CD14-positive monocyte (primary cell): ENCODE measurements at regions not wholly inside any gene's neighbourhood (a gene's known extent, or its start where the extent isn't known, plus 50 kb on each side); places are given as distances from the start of the nearest gene placed in this dataset.

ENCODE experiments used
- DNase-seq, 3 donors: peaks; one replicate each; pipeline ENCODE4 v3.0.0-alpha.2; 2011 to 2022
- H2AFZ ChIP-seq: 2 replicates; pipeline ENCODE4 v1.6.0; 2012; ENCODE audit warnings: mild to moderate bottlenecking, low read depth, low read length, inconsistent platforms; ENCODE audit not compliant: insufficient read depth, poor library complexity, severe bottlenecking
- H3K27ac ChIP-seq, 2 donors: 1 replicate in 1 of 2; 2 replicates in 1 of 2; pipeline ENCODE4 v1.5.1; 2012 to 2013; ENCODE audit warnings: low read length in 2 of 2, control low read depth in 1 of 2, inconsistent platforms in 1 of 2, low read depth in 1 of 2, mild to moderate bottlenecking in 1 of 2
- H3K27me3 ChIP-seq, 2 donors: one replicate each; pipeline versions ENCODE4 v1.6.0 to v1.6.1; 2011 to 2013; ENCODE audit warnings: low read length in 2 of 2; ENCODE audit not compliant: control insufficient read depth in 2 of 2, insufficient read depth in 2 of 2
- H3K36me3 ChIP-seq, 2 donors: replicated peaks in 1 of 2; 1 replicate in 1 of 2; 2 replicates in 1 of 2; pipeline versions ENCODE4 v1.5.1 to v1.6.1; 2012 to 2013; ENCODE audit warnings: low read length in 2 of 2, control low read depth in 1 of 2, inconsistent platforms in 1 of 2, mild to moderate bottlenecking in 1 of 2; ENCODE audit not compliant: insufficient read depth in 2 of 2, control insufficient read depth in 1 of 2
- H3K4me1 ChIP-seq, 2 donors: 1 replicate in 1 of 2; 2 replicates in 1 of 2; pipeline versions ENCODE4 v1.5.1 to v1.6.1; 2012 to 2013; ENCODE audit warnings: low read length in 2 of 2, control low read depth in 1 of 2, inconsistent platforms in 1 of 2, mild to moderate bottlenecking in 1 of 2, moderate library complexity in 1 of 2; ENCODE audit not compliant: insufficient read depth in 2 of 2, control insufficient read depth in 1 of 2
- H3K4me2 ChIP-seq: replicated peaks from 2 replicates; pipeline ENCODE3; 2012; ENCODE audit warnings: low read length, moderate library complexity, mild to moderate bottlenecking; ENCODE audit not compliant: poor library complexity, severe bottlenecking; ENCODE audit errors: extremely low read depth
- H3K4me3 ChIP-seq, 3 experiments: fragments of 200-600 bp in 1 of 3; sonication (generic) in 1 of 3; replicated peaks in 1 of 3; 1 replicate in 2 of 3; 2 replicates in 1 of 3; pipeline ENCODE4 v1.5.1; 2011 to 2013; ENCODE audit warnings: low read length in 3 of 3, mild to moderate bottlenecking in 3 of 3, control low read depth in 2 of 3, low read depth in 2 of 3, inconsistent platforms in 1 of 3, moderate library complexity in 1 of 3
- H3K79me2 ChIP-seq: 2 replicates; pipeline ENCODE4 v1.6.0; 2012; ENCODE audit warnings: mild to moderate bottlenecking, control low read depth, inconsistent platforms, low read length, moderate library complexity; ENCODE audit not compliant: insufficient read depth
- H3K9ac ChIP-seq: 2 replicates; pipeline ENCODE4 v1.6.0; 2017; ENCODE audit warnings: low read length, mild to moderate bottlenecking; ENCODE audit not compliant: insufficient read depth, poor library complexity, severe bottlenecking
- H3K9me3 ChIP-seq, 2 donors: replicated peaks in 1 of 2; 1 replicate in 1 of 2; 2 replicates in 1 of 2; pipeline versions ENCODE4 v1.5.1 to v1.6.1; 2012 to 2013; ENCODE audit warnings: low read length in 2 of 2, control low read depth in 1 of 2; ENCODE audit not compliant: control insufficient read depth in 1 of 2, insufficient read depth in 1 of 2
- H4K20me1 ChIP-seq: 2 replicates; pipeline ENCODE4 v1.6.0; 2012; ENCODE audit warnings: mild to moderate bottlenecking, low read length, control low read depth, moderate library complexity; ENCODE audit not compliant: insufficient read depth
- H3K27ac Mint-ChIP-seq, 7 donors: one replicate each; pipeline ENCODE4 v1.8.0; 2020; ENCODE audit warnings: mild to moderate bottlenecking in 7 of 7, mixed read lengths in 7 of 7, moderate library complexity in 6 of 7, inconsistent platforms in 2 of 7
- H3K27me3 Mint-ChIP-seq, 3 donors: one replicate each; pipeline ENCODE4 v1.8.0; 2021 to 2022; ENCODE audit warnings: low read depth in 3 of 3, mild to moderate bottlenecking in 3 of 3, mixed read lengths in 3 of 3, moderate library complexity in 3 of 3, inconsistent platforms in 1 of 3
- H3K36me3 Mint-ChIP-seq, 2 donors: one replicate each; pipeline ENCODE4 v1.8.0; 2020; ENCODE audit warnings: mixed read lengths in 2 of 2, inconsistent platforms in 1 of 2, mild to moderate bottlenecking in 1 of 2
- H3K4me1 Mint-ChIP-seq: one replicate; pipeline ENCODE4 v1.8.0; 2020; ENCODE audit warnings: mild to moderate bottlenecking, mixed read lengths
- H3K4me3 Mint-ChIP-seq, 2 donors: one replicate each; pipeline ENCODE4 v1.8.0; 2020; ENCODE audit warnings: mild to moderate bottlenecking in 2 of 2, mixed read lengths in 2 of 2, moderate library complexity in 1 of 2
- H3K9me3 Mint-ChIP-seq, 7 donors: one replicate each; pipeline ENCODE4 v1.8.0; 2020 to 2022; ENCODE audit warnings: mixed read lengths in 7 of 7, mild to moderate bottlenecking in 6 of 7, moderate library complexity in 6 of 7, inconsistent platforms in 2 of 7
- WGBS: methylation state at CpG from one replicate; pipeline ENCODE4 v1.1.5; 2013; ENCODE audit warnings: missing lambda C conversion rate; ENCODE audit not compliant: insufficient coverage; 5-methylcytosine and 5-hydroxymethylcytosine counted together
- intact Hi-C, 2 donors: fragments of 100-400 bp; cut with micrococcal nuclease; formaldehyde crosslinking; loops; one replicate each; pipeline versions ENCODE4 v1.15.0 to v1.15.1; 2023
- TF ChIP-seq, protein P1 (sequence below): fragments of 200-600 bp; IDR thresholded peaks from one replicate; pipeline ENCODE4 v1.8.0; 2022; ENCODE audit warnings: antibody characterized with exemption, mild to moderate bottlenecking

DNA sequence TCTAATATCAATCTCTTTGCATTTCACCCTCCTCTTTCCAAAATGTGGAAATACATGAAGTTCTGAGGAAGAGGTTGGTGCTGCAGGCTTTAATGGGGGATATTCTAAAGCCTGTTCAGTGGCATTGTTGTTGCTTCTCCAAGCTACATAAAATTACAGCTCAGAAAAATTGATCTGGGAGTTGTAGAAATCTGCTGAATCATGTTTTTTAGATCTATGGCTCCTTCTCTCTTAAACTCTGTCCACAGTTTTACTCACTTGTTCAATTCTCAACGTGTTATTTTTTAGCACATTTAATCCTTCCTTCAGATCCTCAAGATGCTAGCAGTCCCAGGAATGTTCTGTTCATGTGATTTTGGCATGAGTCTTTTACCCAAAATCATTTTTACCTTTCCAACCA, 949.5 kb upstream of the ADGRL3 start:
- H3K4me1 Mint-ChIP-seq, result no peaks in the 10 kb centered on the region
- Histone ChIP-seq H3K27ac (no peak overlapping the region), H3K9me3 (no peaks in the 10 kb centered on the region), H3K4me1 (no peaks in the 10 kb centered on the region), H3K27me3 (no peaks in the 10 kb centered on the region), H3K79me2 (no peaks in the 10 kb centered on the region), H3K9ac (no peak overlapping the region), H3K4me3 (no peak overlapping the region), H3K36me3 (no peaks in the 10 kb centered on the region), H4K20me1 (no peaks in the 10 kb centered on the region), H3K4me2 (no peak overlapping the region), H2AFZ (no peak overlapping the region)
- H3K4me3 Mint-ChIP-seq, result no peak overlapping the region
- DNase-seq, result no peak
- H3K9me3 Mint-ChIP-seq, result peaks cover 0 to 3% (median 0%) of the 10 kb centered on the region in 7 donors
- no peaks in the 10 kb centered on the region for H3K36me3 Mint-ChIP-seq
- H3K27me3 Mint-ChIP-seq, result no peaks in the 10 kb centered on the region
- WGBS, result 57% methylated on average over 1 of the region's 1 CpG
- H3K27ac Mint-ChIP-seq, result no peak overlapping the region
- intact Hi-C loops, result no loop called here
- TF ChIP-seq, protein P1, sequence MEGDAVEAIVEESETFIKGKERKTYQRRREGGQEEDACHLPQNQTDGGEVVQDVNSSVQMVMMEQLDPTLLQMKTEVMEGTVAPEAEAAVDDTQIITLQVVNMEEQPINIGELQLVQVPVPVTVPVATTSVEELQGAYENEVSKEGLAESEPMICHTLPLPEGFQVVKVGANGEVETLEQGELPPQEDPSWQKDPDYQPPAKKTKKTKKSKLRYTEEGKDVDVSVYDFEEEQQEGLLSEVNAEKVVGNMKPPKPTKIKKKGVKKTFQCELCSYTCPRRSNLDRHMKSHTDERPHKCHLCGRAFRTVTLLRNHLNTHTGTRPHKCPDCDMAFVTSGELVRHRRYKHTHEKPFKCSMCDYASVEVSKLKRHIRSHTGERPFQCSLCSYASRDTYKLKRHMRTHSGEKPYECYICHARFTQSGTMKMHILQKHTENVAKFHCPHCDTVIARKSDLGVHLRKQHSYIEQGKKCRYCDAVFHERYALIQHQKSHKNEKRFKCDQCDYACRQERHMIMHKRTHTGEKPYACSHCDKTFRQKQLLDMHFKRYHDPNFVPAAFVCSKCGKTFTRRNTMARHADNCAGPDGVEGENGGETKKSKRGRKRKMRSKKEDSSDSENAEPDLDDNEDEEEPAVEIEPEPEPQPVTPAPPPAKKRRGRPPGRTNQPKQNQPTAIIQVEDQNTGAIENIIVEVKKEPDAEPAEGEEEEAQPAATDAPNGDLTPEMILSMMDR, result no peak

DNA sequence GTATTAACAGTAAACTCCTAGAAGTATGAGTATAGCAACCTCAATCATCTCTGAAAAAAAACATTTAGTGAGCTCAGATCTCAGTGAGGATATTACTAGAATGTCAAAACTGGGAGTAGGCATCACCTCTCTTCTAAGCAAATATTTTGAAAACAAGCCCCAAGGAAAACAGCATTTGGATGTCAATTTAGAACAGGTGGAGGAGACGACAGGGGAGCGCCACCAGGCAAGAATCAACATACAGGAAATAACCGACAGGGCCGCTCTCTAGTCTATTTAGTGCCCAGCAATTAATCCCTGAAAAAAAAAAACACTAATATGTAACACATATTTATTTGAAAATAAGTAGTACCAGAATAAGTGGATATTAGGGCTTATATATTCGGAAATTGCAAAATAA, 940.3 kb upstream of the ADGRL3 start:
- no peak overlapping the region for H3K4me3 Mint-ChIP-seq
- H3K36me3 Mint-ChIP-seq, result no peaks in the 10 kb centered on the region
- Histone ChIP-seq H3K4me2 (no peak overlapping the region), H3K36me3 (no peaks in the 10 kb centered on the region), H2AFZ (no peak overlapping the region), H3K4me1 (no peaks in the 10 kb centered on the region), H3K9ac (no peak overlapping the region), H3K9me3 (peaks cover 0 to under 1% of the 10 kb centered on the region in 2 donors), H3K27me3 (no peaks in the 10 kb centered on the region), H4K20me1 (no peaks in the 10 kb centered on the region), H3K27ac (no peak overlapping the region), H3K79me2 (no peaks in the 10 kb centered on the region), H3K4me3 (no peak overlapping the region)
- H3K27ac Mint-ChIP-seq, result no peak overlapping the region
- TF ChIP-seq, protein P1, result no peak
- H3K9me3 Mint-ChIP-seq, result peaks cover 0 to 7% (median 0%) of the 10 kb centered on the region in 7 donors
- WGBS, result no CpG with 5 or more reads among the region's 5 CpGs
- no peaks in the 10 kb centered on the region for H3K4me1 Mint-ChIP-seq
- no peaks in the 10 kb centered on the region for H3K27me3 Mint-ChIP-seq
- intact Hi-C loops, result no loop called here
- DNase-seq, result no peak
